Suprapubic skin (tissue), 3 donors: ENCODE measurements at regions not wholly inside any gene's neighbourhood (a gene's known extent, or its start where the extent isn't known, plus 50 kb on each side); places are given as distances from the start of the nearest gene placed in this dataset.

Experiments used
- POLR2A ChIP-seq, 2 donors: fragments of 450-650 bp; IDR thresholded peaks; one replicate each; pipeline ENCODE4 v1.6.1; 2017; ENCODE audit warnings: antibody characterized with exemption in 2 of 2, mild to moderate bottlenecking in 2 of 2, moderate library complexity in 2 of 2
- TF ChIP-seq, protein P1 (sequence below), 2 donors: fragments of 200-600 bp in 1 of 2; fragments of 450-650 bp in 1 of 2; sonication (generic) in 1 of 2; IDR thresholded peaks; one replicate each; pipeline ENCODE4 v1.5.1; 2016 to 2019; ENCODE audit warnings: antibody characterized with exemption in 2 of 2, mild to moderate bottlenecking in 1 of 2, moderate library complexity in 1 of 2

DNA sequence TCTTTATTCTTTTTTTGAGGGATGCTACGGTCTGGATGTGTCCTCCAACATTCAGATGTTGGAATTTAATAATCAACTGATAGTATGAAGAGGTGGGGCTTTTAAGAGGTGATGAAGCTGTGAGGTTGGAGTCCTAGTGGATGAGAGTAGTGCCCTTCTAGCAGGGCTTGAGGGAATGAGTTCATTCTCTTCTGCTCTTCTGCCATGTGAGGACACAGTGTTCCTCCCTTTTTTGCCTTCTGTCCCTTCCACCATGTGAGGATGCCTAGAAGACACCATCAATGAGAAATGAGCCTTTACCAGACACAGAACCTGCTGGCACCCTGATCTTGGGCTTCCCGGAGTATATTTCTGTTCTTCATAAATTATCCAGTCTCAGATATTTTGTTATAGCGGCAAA, 82.1 kb upstream of the MLIP start:
- TF ChIP-seq, protein P1, sequence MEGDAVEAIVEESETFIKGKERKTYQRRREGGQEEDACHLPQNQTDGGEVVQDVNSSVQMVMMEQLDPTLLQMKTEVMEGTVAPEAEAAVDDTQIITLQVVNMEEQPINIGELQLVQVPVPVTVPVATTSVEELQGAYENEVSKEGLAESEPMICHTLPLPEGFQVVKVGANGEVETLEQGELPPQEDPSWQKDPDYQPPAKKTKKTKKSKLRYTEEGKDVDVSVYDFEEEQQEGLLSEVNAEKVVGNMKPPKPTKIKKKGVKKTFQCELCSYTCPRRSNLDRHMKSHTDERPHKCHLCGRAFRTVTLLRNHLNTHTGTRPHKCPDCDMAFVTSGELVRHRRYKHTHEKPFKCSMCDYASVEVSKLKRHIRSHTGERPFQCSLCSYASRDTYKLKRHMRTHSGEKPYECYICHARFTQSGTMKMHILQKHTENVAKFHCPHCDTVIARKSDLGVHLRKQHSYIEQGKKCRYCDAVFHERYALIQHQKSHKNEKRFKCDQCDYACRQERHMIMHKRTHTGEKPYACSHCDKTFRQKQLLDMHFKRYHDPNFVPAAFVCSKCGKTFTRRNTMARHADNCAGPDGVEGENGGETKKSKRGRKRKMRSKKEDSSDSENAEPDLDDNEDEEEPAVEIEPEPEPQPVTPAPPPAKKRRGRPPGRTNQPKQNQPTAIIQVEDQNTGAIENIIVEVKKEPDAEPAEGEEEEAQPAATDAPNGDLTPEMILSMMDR (IDR thresholded peaks at IDR 0.05) = no peak
- TF ChIP-seq POLR2A (IDR thresholded peaks at IDR 0.05) = no peak
